Fibroblast of mammary gland (primary cell): ENCODE measurements at regions not wholly inside any gene's neighbourhood (a gene's known extent, or its start where the extent isn't known, plus 50 kb on each side); places are given as distances from the start of the nearest gene placed in this dataset.

Experiments
- DNase-seq: peaks from one replicate; pipeline ENCODE4 v3.0.0-alpha.2; 2010; ENCODE audit warnings: low read depth
- H3K4me3 ChIP-seq: 2 replicates; pipeline ENCODE4 v1.5.1; 2011; ENCODE audit warnings: low read depth, mild to moderate bottlenecking, low read length, moderate library complexity; ENCODE audit not compliant: control insufficient read depth
- TF ChIP-seq, protein P1 (sequence below): conservative IDR thresholded peaks from 2 replicates; pipeline ENCODE4 v1.5.1; 2011; ENCODE audit warnings: low read depth, low read length, inconsistent platforms; ENCODE audit not compliant: control insufficient read depth, insufficient read depth

DNA sequence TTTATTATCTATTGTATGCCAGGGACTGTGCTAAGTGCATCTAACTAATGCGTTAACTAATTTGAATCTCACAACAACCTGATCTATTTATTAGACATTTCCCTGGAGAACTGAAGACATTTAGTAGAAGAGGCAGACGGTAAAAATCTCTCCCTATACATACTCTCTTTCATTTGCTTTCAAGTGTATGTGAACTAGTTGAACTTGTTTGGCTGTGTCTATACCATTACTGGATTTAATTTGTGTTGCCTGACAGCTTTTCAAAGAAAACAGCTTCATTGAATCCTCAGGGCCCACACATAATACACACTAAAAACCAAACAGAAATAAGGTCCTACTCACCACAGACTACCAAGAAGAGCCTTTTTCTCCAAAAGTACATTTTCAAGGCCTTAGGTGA is 133.6 kb upstream of the NR3C1 start:
- DNase-seq, result no peak
- TF ChIP-seq, protein P1, sequence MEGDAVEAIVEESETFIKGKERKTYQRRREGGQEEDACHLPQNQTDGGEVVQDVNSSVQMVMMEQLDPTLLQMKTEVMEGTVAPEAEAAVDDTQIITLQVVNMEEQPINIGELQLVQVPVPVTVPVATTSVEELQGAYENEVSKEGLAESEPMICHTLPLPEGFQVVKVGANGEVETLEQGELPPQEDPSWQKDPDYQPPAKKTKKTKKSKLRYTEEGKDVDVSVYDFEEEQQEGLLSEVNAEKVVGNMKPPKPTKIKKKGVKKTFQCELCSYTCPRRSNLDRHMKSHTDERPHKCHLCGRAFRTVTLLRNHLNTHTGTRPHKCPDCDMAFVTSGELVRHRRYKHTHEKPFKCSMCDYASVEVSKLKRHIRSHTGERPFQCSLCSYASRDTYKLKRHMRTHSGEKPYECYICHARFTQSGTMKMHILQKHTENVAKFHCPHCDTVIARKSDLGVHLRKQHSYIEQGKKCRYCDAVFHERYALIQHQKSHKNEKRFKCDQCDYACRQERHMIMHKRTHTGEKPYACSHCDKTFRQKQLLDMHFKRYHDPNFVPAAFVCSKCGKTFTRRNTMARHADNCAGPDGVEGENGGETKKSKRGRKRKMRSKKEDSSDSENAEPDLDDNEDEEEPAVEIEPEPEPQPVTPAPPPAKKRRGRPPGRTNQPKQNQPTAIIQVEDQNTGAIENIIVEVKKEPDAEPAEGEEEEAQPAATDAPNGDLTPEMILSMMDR, result no peak
- H3K4me3 ChIP-seq, result no peak overlapping the region

DNA sequence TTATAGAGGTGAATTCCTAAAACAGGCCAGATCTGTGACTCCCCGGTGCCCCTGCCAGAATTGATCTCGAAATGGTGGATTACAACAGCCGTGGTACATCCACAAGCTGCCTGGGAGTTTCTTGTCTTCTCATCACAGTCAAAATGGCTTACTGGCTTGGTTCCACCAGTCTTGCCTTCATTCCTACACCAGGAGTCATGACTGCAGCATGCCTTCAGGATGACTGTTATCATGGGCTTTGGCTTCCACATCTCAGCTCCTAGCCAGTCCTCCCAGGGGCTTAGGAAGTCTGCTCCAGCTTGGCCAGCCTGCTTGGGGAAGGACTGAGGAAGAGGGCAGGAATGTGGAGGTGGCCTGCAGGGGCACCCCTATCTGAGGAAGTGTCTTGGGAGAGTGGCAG is 132.9 kb upstream of the NR3C1 start:
- H3K4me3 ChIP-seq, result no peak overlapping the region
- peak; percentile 98 for DNase-seq
- TF ChIP-seq, protein P1, result no peak

DNA sequence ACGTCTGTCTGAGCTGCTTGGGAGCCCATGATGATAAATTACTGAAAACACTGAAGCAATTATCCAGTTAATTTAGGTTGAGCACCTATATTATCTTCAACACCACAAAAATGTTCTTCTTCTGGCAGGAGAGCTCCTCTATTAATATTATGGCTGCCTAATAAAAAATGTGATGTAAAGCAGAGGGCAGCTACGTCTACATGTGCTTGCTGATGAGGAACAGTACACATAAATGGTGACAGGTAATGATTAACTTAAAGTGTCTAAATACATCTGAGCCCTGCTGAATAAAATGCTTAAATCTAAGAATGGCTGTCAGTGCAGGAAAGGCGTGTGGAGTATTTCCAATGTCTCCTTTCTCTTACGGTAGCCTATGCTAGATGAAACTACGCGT is 131.3 kb upstream of the NR3C1 start:
- TF ChIP-seq, protein P1, result no peak
- no peak overlapping the region for H3K4me3 ChIP-seq
- DNase-seq, result no peak

DNA sequence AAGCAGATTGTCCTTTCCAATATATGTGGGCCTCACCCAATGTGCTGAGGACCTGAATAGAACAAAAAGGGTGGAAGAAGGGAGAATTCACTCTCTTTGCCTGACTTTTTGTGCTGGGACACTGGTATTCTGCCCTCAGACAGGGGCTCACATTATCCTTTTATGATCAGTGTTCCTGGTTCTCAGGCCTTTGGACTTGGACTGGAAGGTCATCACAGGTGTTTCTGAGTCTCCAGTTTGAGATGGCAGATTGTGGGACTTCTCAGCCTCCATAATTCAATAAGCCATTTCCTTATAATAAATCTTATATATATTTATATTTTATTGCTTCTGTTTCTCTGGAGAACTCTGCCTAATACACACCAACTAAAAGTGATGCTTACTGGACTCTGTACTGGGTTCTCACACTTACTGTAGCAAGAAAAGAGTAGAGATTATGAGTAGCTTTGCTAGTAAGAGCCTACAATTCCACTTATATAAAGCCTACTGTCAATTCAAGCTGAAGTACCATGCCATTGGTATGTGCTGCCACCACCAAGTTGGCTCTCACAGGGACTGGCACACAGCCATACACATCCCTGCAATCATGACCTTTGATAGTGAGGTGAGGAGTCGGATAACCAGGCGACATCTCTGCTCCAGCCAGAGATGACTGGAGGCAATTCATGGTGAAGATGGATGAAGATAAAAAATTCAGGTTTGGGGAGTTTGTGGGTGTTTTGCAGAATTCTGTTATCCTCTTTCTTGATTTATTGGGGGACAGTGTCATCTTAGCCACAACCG is 130.7 kb upstream of the NR3C1 start:
- TF ChIP-seq, protein P1, result no peak
- H3K4me3 ChIP-seq, result no peak overlapping the region
- no peak for DNase-seq

DNA sequence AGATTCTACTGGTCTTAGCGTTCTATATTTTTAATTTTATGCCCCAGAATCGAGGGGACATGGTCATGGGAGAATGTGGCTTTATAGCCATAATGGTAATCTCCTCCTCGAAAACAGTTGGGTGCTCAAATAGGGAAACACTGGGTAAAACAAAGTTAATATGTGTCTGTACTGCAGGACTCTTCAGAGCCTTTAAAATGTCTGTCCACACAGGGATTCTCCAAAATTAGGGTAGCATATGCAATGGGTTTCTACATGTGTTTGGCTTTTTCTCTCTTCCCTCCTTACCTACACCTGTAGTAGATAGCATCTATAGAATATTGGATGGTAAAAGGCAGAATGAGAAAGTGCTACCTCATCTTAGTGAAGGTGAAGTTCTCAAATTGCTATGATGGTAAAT is 130.0 kb upstream of the NR3C1 start:
- no peak for DNase-seq
- H3K4me3 ChIP-seq, result no peak overlapping the region
- TF ChIP-seq, protein P1, result no peak

DNA sequence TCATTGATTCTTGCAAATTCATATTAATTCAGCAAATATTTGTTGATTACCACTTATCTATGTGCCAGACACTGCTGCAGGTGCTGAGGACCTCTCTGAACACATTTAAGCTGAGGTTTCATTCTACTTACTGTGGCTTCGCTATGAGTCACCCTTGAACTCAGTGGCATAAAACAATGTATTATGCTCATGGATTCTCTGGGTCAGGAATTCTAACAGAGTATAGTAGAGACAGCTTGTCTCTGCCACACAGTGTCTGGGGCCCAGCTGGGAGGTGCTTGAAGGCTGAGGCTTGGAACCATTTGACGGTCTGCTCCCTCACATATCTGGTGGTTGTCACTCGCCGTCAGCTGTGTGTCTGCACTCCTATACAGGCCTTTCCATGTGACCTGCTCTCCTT is 124.3 kb upstream of the NR3C1 start:
- H3K4me3 ChIP-seq, result no peak overlapping the region
- no peak for DNase-seq

More for the DNA sequence above, 124.3 kb upstream of the NR3C1 start:
- TF ChIP-seq, protein P1, result no peak
